NOMO-1 (cell line): ENCODE measurements at regions not wholly inside any gene's neighbourhood (a gene's known extent, or its start where the extent isn't known, plus 50 kb on each side); places are given as distances from the start of the nearest gene placed in this dataset.
"Not testable (repeated sequence)": the region's sequence is repeated elsewhere in the genome, so short reads cannot be mapped to it uniquely, and the experiment has no call there.

ENCODE experiments used
- DNase-seq, 2 experiments: peaks; one replicate each; lab custom pipeline; 2025; ENCODE audit not compliant: unreplicated experiment in 2 of 2; lab: John Stamatoyannopoulos, UW

DNA sequence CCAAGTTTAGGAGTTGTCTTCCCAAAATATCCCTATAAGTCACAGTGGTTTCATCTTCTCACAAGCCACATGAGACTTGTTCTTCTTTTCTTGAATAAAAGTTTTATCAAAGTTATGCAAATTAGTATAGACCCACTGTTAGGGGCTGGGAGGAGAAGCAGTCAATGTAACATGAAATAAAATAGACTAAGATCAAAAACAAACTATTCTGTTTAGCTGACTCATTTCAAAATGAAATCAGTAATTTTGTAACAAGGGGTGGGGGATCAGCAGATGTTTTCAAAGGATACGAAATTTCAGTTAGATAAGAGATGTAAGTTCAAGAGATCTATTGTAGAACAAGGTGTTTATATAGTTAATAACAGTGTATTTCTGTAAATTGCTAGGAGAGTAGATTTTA, 339.6 kb upstream of the PRDM1 start:
- DNase-seq: peak in 1 of 2 experiments; percentile 5

DNA sequence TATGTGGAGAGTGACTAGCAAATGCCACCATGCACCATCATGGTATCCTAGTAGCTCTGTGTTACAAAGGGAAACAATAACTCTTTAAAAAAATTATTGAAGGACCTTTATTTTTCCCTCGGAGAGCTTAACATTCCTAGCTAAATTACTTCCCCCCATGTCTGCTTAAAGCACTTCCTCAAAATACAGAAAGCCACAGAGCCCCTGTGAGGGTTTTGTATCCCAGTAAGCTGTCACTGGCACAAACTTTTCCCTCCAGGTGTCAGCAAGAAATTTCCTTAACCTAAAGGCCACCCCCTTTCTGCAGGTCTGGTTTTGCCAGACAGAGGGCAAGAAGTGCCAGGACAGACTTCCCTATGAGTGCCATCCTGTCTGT, 340.0 kb upstream of the PRDM1 start:
- peak in 1 of 2 experiments; percentile 14 for DNase-seq

DNA sequence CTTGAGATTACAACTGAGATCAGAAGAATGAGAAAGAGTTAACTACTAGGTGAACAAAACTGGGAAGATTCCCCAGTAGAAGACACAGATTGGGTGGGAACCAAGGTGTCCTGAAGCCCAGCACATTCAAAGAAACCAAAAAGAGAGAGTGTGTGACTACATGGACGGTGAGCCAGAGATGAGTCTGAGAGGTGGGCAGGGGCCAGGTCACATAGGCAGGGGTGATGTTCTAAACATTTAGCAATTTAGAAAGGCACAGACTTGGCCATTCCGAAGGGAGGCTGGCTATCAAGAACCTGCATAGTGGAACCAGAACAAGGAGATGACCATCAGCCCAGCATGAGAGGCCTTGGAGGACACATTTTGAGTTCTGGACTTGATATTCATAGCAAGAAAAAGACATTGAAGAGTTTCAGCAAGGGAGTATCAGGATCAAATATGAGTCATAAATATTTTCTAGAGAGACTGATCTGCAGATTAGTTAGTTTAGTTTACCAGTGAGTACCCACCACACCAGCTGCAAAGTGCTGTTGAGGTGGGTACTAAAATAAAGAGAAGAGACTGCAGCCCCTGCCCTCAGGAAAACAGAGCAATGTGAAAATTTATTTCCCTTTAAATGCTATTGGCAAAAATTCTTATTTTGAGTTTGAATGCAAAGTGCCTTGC, 340.5 kb upstream of the PRDM1 start:
- DNase-seq: no peak

DNA sequence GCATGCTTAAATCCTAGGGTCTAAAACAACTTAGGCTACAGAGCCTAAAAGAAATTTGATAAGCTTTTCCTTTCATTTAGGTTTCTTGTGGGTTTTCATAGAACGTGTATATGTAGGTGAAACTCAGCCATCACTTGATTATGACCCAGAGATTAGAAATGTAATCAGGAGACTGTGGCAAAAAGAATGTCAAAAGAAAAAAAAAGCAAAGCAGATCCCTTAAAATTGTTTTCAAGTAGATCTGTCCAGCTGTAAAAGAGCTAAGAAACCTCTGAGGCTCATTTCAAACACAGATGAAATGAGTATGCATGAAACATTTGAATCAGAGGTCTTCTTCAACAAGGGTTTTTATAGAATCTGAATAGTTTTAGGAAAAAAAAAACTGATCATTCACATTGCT, 341.3 kb upstream of the PRDM1 start:
- no peak for DNase-seq

DNA sequence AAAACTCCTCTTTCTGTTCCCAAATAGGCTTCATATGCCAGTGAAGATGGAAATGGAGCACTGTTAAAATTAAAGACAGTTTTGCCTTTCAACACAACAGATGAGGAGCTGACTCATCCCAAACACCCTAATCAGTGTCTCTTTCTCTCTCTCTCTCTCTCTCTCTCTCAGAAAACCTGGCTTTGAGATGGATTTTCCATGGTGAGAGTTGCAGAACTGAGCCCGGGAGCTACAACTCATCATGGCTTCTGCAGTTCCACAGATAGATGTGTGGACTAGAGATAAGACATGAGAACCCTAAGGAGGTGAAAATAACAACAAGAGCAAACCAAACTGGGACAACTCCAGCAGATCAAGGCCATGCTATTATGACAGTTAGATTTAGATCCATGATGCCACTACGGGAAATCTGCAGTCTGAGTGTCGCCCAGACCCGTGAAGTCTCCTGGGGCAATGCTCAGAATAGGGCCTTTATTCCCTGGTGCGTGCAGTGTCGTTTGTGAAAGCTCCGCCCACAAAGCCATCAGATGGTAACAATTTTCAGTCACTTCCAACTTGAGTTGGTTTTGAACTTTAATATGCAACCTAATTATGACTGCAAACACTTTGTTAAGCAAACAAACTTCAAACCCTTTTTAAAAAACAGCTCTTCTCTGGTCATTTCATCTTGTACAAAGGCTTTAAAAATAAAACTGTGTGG, 338.2 kb upstream of the PREP start:
- no peak for DNase-seq

DNA sequence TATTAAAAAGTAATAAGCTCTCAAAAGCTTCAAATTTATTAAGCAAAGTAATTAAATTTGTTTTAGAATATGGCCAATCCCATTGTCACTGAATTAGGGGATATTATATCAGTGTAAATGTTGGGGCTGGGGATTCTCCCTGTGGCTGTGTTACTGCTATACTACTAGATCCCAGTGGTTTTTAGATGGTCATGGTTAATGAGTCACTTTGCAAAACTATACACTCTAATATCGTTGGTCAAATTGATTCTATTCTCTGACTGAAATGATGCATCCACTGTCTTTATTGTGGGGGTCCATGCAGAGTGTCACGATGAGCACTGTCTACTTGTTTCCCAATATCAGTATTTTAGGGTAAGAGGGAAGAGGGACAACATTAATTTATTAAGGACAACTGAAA, 336.9 kb upstream of the PREP start:
- no peak for DNase-seq

DNA sequence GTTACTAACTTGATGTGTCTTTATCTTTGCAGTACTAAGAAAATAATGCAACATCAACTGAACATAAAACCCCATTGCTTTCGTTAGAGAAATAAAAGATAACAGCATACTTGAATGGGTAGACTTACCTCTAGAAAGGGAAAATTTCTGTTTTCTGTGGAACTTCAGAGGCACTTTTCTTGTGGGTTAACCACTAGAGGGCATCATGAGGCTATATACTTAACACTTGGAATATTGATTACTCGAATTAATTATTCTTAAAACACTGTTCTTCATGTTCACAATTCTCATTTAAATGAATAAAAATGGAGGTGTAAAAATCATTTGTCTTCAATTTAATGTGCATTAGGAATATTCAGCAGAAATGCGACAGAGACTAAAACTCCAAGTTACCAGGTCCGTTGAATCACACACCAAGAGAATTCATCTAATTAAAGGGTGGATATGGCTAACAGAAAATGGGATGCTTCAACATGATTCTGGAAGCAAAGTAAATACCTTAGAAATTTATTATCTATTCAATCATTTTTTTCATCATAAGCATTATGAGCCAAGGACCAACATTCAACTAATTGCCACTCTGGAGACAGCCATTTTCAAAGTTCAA, 330.8 kb upstream of the PREP start:
- peak in 1 of 2 experiments; percentile 58 for DNase-seq

DNA sequence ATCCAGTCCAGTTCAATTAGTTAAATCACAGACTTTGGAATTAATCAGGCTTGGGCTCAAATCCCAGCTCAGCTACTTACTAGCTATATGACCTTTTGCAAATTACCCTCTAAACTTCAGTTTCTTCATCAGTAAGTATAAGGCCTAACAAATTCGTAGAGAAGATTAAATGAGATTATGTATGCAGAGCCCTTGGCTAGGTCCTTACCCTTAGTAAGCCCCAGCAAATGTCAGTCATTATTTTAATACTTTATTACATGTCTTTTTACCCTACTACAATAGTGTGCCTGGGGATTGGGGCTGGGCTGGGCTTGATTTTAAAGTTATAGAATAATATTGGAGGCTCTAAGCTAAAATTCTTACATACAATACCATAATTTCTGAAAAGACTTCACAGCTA, 326.1 kb upstream of the PREP start:
- no peak for DNase-seq

DNA sequence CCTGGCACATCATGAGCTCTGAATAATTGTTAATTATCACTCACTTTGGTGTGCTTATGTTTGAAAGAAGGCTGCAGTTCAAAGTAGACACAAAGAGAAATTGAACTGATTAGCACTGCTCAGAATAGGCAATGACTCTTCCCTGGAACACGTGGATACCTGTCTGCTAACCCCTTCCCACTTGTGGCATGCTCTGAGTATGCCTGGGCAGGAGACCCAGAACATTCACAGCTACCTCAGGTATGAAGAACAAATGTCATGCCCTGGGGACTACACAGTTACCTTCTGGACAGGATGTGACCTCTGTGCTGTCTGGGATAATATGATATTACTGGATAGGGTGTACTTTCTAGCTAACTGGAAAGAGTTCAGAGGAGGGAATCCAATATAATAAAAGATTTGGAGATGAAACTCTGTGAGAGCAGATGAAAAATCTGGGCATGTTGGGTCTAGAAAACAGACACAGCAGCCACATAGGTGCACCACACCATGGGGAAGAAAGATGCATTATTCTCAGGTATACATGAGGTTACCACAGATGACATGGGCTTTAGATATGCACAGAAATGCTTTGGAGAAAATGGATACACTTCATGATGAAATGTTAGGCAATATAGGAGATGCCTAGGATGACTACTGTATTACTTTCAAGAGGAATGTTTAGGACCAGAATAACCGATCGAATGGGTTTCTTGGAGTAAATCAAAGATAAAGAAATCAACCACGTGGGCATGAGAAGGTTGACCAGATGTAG, 324.2 kb upstream of the PREP start:
- no peak for DNase-seq

DNA sequence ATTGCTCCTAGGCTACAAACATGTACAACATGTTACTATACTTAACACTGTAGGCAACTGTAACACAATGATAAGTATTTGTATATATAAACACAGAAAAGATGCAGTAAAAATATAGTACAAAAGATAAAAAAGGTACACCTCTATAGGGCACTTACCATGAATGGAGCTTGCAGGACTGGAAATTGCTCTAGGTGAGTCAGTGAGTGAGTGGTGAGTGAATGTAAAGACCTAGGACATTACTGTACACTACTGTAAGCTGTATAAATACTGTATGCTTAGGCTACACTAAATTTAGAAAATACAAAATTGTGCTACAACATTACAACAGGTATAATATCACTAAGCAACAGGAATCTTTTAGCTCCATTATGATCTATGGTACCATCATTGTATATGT, 312.0 kb upstream of the PREP start:
- DNase-seq: no peak

DNA sequence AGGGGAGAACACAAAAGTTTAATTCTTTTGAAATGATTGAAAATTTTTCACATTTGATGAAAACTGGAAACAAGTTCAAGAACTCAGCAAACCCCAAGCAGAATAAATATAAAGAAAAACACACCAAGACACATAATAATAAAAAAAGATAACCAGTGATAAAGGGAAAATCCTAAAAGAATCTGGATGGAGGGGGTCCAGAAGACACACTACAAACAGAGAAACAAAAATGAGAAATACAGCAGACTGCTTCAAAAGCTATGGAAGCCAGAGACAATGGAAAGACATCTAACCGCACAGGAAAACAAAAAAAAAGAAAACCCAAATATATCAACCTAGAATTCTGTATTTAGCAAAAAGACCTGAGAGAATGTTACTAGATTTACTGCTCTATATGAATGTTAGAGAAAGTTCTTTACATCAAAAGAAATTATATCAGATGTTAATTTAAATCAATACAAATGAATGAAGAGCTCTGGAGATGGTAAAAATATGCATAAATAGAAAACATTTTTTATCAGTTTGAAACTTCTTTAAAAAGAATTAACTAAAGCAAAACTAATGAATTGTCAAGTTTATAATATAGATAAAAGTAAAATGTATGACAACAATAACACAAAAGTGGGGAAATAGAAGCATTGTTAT, 310.7 kb upstream of the PREP start:
- DNase-seq: no peak

DNA sequence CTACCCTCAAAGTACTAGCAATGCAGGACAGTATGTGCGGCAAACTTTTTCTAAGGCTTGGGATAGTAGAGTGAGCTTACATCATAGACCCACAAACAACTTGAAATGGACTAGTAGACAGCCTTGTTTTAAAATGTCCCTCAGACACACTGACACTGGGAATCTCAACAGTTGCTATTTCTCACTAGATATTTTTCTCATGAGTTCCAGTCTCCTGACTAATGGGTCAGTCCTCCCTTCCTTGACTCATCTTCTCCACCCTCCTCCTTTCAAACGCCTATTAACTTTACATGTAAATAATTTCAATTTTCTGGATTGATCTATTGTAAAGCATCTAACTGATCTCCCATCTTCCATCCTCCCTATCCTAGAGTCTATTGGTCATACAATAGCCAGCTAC, 308.3 kb upstream of the PREP start:
- DNase-seq: no peak

DNA sequence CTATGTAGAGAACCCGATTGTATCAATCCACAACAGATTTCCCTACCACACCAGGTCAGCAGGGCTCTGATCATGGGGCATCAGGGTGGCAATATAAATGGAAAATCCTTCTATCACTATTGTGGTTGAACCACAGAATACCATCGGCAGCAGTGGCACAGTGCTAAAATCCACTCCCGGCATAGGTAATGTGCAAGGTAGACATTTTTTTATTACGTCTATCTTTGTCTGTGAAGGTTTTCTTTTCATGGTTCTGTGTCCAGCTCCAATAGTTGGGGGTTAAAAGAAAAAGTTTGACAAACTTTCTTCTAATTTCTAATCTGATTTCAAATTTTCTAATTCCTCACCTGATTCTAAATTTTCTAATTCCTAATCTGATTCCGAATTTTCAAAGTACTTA, 302.7 kb upstream of the PREP start:
- no peak for DNase-seq

DNA sequence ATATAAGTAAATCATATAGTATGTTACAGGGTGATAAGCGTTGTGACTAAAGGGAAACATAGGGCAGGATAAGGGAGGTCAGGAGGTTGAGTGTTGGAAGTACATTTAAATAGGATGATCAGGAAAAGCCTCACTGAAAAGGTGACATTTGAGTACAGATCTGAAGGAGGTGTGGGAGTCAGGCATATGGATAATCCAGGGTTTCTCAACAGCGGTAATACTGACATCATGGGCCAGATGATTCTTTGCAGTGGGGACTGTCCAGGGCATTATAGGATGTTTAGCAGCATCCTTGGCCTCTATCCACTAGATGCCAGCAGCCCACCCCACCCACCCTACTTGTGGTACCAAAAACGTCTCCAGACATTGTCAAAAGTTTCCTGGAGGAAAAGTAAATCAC, 292.6 kb upstream of the PREP start:
- no peak for DNase-seq

DNA sequence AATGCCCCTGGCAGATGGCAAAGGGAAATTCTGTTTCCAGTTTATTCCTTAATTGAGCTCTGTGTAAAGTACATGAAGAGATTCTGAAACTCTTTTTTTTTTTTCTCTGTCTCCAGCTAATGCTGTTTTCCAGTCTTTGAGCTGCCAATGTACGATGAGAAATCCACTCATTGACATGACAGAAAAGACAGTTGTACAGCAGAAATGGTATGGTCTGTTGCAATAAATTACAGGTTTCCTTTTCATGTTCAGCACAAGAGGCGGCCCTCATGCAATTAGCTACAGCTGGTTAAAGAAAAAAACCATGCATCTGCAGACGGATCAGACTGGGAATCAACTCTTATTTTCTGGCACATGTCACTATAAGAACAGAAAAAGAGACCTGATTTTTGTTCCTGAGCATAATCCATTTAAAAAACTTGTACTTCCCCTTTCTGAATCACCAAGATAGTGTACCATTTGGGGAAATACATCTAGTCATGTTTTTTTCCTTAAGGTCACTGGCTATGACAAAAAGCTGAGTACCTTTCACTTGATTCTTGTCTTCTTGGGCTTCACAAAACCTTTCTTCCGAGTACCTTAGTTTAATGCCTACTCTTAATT, 289.8 kb upstream of the PREP start:
- peak in 1 of 2 experiments; percentile 82 for DNase-seq

DNA sequence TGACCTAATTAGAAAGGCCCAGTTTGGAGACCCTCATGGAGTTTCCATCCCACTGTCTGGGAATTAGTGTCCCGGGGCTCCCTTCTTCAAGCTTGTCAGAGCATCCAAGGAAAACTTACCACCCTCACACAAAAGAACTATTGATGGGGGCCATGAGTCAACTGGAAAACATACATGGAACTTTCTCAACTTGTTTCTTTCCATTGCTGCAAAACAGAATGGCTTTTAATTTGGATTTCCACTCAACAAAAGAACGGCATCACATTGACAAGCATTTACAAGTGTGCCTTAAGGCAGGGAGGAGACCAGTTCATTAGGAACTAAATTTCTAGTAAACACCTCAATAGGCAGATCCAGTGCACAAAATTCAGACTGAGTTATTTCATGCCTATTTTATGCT, 289.1 kb upstream of the PREP start:
- no peak for DNase-seq

DNA sequence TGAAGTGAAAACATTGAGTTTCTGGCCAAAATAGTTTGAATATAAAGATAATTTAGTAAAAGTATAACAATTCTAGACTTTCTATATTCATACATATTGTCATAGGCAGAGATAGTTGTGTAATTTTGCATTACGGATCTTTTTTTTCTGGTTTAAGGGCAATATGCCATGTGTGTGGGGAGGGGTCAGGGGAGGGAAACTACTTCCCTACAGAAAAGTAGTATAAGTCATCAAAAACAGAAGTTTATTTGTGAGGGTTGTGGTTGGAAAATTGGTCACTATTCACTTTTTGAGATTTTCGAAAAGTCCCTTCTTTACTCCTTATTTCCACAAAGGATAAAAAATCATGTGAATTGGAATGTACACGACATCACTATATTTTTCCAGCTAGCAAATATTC, 288.2 kb upstream of the PREP start:
- DNase-seq: peak; percentile 27 to 28

DNA sequence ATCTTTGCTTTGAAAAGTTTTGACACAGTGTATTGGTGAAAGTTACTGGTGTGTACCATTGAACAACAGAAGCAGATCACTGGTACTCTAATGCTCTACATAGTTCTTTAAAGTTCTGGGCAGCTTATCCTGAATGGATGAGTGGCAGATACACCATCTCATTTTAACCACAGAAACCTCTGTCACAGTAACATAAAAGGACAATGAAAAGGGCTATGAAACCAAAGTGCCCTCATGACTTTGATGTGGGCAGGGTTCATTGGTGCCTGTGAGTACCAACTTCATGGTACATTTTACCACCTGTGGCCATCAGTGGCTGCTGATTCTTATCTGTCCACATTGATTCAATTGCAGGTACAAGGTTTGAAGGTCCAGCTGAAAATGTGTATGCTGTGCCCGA, 285.7 kb upstream of the PREP start:
- DNase-seq: no peak

DNA sequence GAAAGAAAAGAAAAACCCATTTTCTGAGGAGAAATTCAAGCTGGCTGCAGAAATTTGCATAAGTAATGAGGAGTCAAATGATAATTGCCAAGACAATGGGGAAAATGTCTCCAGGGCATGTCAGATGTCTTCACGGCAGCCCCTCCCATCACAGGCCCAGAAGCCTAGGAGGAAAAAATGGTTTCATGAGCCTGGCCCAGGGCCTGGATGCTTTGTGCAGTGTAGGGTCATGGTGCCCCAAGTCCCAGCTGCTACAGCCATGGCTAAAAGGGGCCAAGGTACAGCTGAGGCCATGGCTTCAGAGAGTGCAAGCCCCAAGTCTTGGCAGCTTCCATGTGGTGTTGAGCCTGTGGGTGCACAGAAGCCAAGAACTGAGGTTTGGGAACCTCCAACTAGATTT, 283.9 kb upstream of the PREP start:
- DNase-seq: not testable (repeated sequence)

DNA sequence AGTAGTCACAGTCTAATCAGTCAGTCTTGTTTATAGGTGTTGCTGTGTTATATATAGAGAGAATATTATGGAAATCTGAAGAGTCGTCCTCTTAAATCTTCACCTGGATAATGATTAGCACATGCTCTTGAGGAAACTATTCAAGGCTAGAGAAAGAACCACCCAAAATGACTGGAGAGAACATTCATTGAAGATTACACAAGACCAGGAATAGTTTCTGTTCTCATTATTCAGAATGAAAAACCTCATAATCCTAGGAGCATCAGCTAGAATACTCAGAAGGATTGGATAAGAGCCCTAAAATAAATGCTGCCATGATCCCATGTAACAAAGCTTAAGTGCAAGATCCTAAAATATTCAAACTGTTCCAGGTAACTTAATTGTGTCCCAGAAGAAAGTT, 278.2 kb upstream of the PREP start:
- DNase-seq: no peak

DNA sequence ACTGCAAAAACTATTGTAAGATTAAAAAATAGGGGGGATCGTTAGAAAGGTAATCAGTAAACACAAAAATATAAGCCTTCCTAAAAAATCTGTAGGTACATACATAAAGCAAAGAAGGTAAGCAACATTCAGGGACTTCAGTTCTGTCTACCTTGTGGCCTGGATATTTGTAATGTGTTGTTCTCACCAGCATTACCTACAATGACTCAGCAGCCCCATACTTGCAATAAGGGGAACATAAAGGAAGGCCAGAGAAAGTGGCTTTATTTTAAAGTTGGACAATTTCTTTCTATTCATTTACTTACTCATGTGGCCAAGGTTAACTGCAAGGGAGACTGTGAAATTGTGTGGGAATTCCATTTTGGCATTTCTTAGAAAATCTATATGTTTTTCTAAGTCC, 277.2 kb upstream of the PREP start:
- peak in 1 of 2 experiments; percentile 46 for DNase-seq
